ENCODE measurements at regions not wholly inside any gene's neighbourhood (a gene's known extent, or its start where the extent isn't known, plus 50 kb on each side); places are given as distances from the start of the nearest gene placed in this dataset.
A peak's percentile ranks its signal among the peaks of the same experiment; 100 is the strongest.

DNA sequence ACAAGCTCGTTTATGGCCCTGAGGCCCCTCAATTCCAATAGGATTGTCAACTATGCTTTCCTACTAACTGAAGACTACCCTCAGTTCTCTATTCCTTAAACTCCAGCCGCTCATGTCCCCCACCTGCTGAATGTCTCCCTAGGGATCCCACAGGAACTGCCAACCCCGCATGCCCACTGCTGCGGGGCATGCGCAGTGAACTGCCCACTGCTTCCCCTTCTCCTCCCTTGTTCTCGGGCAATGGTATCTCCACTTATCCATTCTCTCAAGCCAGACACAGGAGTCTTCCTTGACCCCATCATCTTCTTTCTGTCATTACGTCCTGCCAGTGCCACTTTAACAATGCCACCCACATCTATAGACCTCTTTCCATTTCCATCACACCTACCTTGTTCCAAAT lies 90.0 kb downstream of the FGF18 start:
- H3K4me3 ChIP-seq, result no peak overlapping the region
- H3K27ac ChIP-seq, result no peak overlapping the region

DNA sequence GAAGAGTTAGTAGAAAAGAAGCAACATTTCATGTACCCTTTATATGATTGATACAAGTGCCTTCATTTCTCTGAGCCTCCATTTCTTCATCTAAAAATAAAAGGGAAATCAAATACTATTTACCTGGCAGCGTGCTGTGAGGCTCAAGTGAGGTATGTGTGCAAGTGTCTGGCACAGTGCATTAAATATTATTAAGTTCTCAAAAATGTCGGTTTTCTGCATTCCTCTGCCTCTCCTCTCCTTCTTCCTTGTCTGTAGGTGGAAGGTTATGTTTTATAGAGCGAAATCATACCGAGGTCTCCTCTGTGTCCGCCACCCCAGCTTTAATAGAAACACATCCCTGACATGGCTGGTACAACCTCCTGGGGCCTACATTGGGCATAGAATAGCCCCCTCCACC lies 93.0 kb downstream of the FGF18 start:
- H3K4me3 ChIP-seq, result no peak overlapping the region
- H3K27ac ChIP-seq, result no peak overlapping the region

DNA sequence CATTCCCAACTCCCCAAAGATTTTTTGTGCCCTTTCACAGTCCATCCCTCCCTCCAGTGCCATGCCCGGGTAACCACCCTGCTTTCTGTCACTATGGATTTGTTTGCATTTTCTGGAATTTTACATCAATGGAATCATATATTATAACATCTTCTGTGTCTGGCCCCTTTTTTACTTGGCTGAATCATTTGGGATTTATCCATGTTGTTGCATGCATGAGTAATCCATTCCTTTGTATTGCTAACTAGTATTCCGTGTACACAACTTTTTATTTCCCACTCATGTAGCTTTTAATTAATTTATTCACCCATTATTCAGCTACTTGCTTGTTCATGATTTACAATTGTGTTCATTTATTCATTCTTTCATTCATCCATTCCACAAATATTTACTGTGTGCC lies 94.1 kb downstream of the FGF18 start:
- Histone ChIP-seq H3K4me3 (no peak overlapping the region), H3K27ac (no peak overlapping the region)

DNA sequence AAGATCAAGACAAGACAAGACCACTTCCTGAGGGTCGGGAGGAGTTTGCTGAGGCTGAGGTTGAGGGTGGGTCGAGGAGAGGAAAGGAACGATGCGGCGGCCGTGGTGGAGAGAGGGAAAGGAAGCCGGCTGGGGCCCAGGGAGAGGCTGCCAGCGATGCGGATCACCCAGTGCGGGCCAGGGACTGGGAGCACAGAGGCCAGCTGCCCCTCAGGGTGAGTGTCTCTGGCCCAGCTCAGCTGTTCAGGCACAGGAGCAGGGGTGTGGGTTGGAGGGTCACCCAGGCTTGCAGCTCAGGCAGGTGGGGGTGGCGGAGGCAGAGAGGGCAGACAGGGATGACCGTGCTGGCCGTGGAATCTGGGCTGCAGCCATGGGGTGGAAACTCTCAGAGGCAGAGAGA lies 99.5 kb downstream of the FGF18 start:
- Histone ChIP-seq H3K27ac (no peak overlapping the region), H3K4me3 (no peak overlapping the region)

DNA sequence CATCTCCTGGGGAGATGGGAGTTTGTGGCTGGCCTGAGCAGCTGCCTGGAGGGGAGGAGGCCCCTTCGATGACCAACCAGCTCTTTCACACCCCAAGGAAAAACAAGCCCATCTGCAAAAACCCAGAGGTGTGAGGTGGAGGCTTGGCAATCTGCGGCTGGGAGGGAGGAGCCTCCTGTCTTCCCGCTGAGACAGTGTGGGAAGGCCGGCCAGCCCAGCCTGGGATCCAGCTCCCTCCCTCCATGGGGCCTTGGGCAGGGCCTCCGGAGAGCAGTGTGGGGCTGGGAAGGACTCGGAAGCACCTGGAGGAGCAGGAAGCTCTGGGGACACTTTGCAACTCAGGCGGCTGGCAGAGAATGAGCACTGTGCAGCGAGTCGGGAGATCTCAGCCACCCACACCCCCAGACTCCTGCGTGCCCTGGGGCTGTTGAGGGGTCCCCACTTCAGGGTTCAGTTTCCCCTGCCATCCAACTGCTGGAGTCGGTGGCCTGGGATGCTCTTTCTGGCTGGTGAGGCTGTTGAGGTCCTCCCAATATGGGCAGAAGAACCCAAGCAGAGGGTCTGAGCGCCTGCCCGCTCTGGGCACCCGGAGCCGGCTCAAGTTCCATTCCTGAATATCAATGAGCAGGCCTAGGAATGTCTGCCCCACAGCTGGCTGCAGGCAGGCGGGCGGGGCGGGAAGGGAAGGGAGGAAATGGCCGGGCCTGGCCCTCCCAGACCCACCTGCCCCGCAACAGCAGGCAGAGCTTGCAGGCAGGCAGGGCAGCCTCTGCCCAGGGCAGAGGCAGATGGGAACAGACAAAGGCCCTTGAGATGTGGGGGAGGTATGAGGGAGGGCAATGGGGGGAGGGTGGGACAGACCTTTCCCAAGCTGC lies 101.1 kb downstream of the FGF18 start:
- Histone ChIP-seq H3K4me3 (no peak overlapping the region), H3K27ac (peak overlapping the region in 16 of 21 experiments; percentile 9 to 83 (median 49))

DNA sequence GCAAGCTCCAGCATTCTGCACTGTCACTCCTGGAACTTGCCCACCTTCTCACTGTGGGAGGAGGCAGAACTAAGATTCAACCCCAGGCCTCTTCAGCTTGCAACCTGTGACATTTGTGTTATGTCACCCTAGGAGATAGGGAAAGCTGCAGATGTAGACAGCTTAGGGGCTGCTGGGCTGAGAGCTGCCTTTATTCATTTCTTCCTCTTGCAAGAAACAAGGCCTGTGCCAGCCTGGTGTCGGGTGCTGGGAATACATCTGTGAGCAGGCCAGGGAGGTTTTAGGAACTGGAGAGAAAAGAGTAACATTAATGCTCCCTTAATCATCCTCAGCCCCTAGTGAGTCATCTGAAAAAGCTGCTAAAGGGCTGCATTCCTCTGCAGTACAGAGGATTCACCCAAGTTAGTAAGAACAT lies 101.8 kb downstream of the FGF18 start:
- H3K4me3 ChIP-seq, result no peak overlapping the region
- peak overlapping the region in 13 of 21 experiments; percentile 9 to 83 (median 50) for H3K27ac ChIP-seq

DNA sequence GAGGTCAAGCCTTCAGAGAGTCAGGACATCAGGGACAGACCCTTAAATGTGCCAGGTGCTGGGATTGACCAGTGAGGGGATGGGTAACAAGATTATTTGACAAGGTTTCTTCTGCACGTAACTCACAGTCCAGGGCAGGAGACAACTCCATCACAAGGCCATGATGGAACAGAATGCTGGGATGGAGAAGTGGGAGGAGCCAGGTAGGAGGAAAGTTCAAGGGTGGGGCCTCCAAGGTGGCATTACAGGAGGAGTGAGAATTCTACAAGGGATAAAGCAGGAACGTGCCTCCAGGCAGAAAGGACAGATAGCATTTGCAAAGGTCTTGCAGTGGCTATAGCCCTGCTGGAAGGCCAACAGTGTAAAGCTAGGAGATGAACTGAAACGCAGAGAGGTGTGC lies 102.2 kb downstream of the FGF18 start:
- H3K27ac ChIP-seq, result peak overlapping the region in 6 of 21 experiments; percentile 39 to 65 (median 51)
- H3K4me3 ChIP-seq, result no peak overlapping the region

DNA sequence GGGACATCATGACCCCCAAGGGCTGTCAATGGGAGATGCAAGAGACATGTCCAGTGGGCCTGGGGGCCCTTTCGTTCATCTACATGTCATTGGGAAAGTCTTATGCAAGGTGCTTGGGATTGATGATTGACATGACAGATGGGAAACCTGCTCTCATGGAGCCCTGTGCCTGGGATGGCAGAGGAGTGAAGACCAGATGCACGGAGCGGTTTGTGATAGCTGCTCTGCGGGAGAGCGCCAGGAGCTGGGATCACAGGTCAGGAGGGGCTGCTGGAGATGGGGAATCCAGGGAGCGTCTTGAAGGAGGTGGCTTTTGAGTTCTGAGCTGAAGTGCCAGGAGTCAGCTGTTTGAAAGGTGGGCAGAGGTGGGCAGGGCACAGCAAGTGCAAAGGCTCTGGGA lies 104.3 kb downstream of the FGF18 start:
- no peak overlapping the region for H3K4me3 ChIP-seq

DNA sequence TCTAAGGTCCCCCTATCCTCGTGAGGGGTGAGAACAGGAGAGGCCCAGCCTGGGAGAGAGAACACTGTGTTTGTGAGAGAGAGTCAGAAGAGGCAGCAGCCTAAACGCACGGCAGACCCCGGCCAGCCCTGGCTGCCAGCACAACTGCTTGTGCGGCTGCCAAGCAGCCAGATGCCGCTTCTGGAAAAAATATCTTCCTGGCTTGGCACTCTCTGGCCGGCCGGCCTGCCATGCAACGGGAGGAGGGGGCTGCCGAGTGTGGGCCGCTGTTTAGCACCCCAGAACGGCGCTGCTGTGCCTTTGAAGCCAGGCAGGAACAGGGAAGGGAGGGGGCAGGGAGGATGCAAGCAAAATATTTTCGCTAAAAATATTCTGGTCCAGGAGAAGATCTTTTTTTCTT lies 105.0 kb downstream of the FGF18 start:
- Histone ChIP-seq H3K4me3 (no peak overlapping the region), H3K27ac (no peak overlapping the region)

More for the DNA sequence above, 104.3 kb downstream of the FGF18 start:
- no peak overlapping the region for H3K27ac ChIP-seq

DNA sequence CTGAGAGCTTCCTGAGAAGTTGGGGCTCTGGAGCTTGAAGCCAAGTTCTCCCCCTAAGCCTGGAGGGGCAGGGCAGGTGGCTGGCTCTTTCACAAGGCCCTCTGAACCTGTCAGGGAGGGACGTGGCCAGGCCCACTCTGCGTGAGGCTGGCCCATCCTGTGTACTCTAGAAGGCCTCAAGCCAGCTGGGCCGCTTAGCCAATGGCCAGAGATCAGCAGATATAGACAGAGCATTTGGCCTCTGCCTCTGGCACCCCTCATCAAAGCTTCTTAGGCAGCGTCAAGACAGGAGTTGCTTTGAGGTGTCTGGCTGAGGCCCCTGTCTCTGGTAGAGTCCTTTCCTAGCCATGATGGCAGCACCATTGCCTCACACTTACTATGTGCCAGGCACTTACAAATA lies 105.6 kb downstream of the FGF18 start:
- Histone ChIP-seq H3K4me3 (no peak overlapping the region), H3K27ac (no peak overlapping the region)

DNA sequence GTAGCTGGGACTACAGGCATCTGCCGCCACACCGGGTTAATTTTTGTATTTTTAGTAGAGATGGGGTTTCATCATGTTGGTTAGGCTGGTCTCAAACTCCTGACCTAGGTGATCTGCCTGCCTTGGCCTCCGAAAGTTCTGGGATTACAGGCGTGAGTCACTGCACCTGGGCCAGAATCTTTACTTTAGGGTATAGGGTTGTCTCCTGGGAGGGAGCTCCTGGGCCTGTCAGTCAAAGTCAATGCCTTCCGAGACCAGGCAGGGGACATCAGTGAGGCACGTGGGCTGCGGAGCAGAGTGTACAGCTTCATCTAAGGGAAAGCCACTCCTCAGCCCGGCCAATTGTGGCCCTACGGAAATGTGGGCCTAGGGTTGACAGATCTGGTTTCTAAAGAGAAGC lies 108.6 kb downstream of the FGF18 start:
- Histone ChIP-seq H3K27ac (no peak overlapping the region), H3K4me3 (no peak overlapping the region)

DNA sequence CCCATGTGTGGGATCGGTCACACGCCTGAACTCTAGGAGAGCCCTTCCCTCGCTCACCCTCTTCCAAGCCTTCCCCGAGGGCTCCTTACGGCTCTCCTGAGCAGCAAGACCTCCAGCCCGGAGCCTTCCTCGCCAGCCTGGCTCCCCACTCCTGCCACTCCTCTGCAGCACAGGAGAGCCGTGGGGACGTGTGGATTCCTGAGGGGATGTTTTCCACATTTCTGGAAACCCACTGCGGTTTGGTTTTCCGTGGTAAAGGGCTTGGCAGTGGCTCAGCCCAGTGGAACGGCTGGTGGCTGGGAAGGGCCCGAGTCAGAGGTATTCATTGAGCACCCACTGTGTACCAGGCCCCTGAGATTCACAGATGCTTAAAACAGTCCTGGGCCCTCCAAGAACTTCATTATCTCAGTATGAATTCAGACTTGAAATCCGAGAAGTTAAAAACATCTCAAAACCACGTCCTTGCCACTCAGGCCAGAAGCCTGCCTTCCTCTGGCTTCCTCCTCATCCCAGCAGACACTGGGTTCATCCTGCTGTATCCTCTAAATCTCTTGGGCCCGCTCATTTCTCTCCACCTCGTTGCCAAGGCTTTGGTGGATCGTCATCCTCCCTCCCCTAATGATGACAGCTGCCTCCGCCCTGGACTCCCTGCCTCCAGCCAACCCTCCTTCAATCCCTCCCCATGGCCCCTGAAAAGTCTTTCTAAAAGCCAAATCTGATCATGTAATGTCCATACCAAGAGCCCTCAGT lies 109.6 kb downstream of the FGF18 start:
- Histone ChIP-seq H3K27ac (no peak overlapping the region), H3K4me3 (no peak overlapping the region)

DNA sequence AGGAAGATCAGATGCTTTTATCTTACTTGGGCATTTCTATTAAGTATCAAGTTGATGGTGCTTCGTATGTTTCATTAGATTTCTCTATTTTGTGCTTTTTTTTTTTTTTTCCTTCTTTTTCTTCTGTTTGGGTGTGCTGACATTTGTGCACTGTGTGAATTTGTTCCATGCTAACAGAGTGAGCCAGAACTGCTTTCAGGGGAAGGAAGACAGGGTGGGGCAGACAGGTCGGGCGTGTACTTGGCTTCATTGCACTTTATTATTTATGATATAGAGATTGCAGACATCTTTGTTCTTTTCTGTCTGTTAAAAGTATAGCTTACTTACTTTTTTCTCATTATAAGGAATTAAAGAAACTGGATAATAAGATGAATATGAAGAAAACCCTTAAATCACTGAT lies 112.2 kb downstream of the FGF18 start:
- H3K4me3 ChIP-seq, result no peak overlapping the region
- no peak overlapping the region for H3K27ac ChIP-seq

DNA sequence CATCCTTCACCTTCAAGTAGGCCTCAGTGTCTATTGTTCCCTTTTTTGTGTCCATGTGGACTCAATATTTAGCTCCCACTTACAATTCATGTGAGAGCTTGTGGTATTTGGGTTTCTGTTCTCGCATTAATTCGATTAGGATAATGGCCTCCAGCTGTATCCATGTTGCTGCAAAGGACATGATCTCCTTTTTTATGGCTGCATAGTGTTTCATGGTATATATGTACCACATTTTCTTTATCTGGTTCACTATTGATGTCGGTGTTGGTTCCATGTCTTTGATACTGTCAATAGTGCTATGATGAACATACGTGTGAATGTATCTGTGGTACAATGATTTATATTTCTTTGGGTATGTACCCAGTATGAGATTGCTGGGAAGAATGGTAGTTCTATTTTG lies 113.7 kb downstream of the FGF18 start:
- no peak overlapping the region for H3K4me3 ChIP-seq
- H3K27ac ChIP-seq, result no peak overlapping the region

DNA sequence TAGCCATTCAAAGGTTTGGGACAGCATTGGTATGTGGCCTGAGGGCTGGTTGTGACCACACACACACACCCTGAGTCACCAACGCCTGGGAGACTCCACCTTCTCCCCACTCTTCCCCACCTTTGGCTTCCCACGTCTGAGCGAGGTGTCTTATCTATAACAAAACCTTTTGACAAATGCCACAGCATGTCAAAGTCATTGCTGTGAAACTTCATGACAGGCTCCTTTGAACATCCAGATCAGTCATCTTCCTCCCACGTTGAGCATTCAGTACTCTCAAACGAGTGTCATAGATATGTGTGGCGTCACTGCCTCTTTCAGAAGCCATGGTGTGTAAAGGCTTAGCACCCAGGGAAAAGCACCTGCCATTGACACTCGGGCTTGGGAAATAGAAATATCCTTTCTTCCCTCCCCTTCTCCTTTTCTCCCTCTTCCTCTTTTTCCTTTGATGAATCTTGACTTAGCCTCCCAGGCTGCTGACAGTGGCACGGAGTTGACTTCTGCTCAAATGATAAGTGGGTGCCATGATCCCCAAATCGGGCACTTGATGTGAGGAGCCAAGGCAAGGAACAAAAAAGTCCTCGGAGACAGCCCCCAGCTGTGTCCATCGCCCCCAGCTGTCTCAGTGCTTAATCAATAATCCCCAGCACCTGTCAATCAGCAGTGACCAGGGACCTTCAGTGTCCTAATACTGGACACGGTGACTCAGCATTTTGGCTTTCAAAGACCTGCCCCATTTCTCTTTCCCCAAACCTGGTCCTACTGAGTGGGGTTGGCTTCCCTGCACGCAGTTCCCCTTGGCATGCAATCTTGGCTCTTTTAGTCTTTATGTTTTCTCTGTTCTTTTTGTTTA lies 114.8 kb downstream of the FGF18 start:
- no peak overlapping the region for H3K27ac ChIP-seq
- no peak overlapping the region for H3K4me3 ChIP-seq

DNA sequence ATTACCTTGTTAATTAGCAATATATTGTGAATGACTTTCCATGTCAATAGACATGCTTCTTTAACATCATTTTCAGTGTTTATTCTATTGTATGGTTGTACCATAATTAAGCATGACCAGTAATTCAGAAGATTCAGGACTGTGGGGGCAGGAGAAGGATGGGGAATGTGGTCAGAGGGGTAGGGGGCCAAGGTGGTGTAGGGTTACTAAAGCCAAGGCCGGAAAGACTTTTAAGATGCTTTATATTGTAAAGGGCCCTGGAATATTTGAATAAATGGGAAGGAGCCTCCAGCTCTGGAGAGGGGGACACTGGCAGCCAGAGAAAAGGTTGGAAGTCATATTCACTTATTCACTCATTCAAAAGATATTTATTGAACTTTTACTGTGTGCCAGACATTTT lies 115.7 kb downstream of the FGF18 start:
- Histone ChIP-seq H3K27ac (no peak overlapping the region), H3K4me3 (no peak overlapping the region)

DNA sequence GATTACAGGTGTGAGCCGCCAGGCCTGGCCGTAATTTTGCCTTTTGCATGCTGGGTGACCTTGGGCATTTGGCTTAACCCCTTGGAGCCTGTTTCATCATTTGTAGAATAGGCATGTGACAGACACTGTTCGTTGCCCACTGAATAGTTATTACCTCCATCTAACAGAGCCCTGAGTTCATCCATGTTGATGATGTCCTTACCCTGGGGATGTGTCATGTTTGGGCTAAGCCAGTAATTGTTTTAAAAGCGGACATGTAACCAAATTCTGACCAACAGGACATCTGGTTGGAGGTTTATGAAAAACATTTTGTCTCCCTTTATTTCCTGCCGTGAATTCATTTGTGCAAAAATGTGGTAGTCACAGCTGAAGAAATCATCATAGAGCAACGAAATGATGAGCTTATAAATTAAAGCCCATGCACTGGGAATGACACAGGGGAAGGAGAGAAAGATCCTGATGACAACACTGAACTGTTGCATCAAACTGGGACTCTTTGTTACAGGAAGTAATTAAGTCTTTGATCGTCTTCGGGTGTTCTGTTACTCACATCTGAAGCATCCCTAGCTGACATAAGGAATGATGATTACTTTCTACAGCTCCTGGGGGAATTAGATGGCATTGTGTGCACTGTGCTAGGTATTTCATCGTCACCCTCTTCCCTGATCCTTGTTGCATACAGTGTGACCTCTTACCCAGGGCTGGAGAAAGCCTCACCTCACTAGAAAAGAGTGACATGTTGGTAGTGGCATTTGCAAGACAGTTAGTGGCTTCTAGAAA lies 117.8 kb downstream of the FGF18 start:
- H3K27ac ChIP-seq, result no peak overlapping the region
- H3K4me3 ChIP-seq, result no peak overlapping the region

DNA sequence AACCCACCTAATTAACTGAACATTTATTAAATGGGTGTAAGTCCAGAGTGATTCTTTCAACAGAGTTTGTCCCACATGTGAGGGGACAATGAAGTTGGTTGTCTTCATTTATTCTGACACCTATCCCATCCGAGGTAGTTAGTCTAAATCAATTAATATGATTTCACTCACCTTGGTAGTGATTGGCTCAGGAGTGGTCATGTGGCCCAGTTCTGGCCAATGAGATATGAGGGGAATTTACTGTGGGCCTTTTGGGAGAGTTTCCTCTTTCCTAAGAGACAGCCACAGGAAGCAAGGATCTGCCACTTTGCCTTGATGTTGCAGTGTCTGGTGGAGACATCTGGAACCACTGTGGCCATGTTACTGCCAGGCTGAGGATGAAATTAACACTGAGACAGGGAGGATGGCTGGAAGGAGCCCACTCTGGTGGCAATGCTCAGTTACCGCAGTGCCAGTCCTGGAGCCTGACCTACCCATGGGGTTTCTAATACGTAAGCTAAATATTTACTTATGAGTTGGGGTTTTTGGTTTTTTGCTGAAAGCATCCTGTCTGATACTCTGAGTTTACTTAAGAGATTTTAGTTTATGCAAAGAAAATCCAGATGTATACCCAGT lies 118.6 kb downstream of the FGF18 start:
- H3K4me3 ChIP-seq, result no peak overlapping the region
- no peak overlapping the region for H3K27ac ChIP-seq

DNA sequence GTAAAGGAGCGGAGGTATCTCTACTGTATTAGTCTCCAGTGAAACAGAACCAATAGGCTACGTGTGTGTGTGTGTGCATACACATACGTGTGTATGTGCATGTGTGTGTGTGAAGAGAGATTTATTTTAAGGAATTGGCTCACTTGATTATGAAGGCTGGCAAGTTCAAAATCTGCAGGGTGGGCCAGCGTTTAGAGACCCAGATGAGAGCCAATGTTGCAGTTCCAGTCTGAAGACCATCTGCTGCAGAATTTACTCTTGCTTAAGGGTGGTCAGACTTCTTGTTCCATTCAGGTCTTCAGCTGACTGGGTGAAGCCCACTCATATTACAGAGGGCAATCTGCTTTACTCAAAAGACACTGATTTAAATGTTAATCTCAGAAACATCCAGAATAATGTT lies 119.2 kb downstream of the FGF18 start:
- Histone ChIP-seq H3K27ac (no peak overlapping the region), H3K4me3 (no peak overlapping the region)
